ENCODE measurements at regions not wholly inside any gene's neighbourhood (a gene's known extent, or its start where the extent isn't known, plus 50 kb on each side); places are given as distances from the start of the nearest gene placed in this dataset.

DNA sequence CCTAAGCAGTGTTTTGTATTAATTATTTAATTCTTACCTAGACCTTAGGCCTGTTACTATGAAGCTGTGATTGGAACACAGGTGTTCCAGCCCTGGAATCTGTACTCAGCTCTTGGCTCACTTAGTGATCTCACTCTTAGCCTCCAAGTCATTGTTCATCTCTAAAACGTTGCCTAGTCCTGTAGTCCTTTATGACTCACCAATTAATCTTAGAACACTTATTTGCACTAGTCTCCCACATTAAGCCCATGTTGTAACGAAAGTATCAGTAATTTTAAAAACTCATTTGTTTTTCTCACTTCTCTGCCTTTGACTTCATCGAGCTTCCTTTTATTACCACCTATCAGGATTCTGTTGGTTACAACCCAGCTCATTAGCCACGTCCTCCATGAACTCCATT, 1224.7 kb upstream of the TENM3 start:
- ChIA-PET CTCF (no interaction called here), POLR2A (ENCODE audit: low non-redundant PET) (no interaction called here)
- H3K27ac ChIP-seq (ENCODE audit: low read depth, low read length, poor library complexity, severe bottlenecking): no peak overlapping the region
- BruUV-seq (replicated peaks): no TSS peak
- H3K36me3 ChIP-seq (ENCODE audit: insufficient read depth, low read length, poor library complexity, severe bottlenecking): no peaks in the 10 kb centered on the region
- no peak for DNase-seq (ENCODE audit: low spot score)
- TF ChIP-seq CTCF (conservative IDR thresholded peaks at IDR 0.05; ENCODE audit: low read depth, low read length) (no peak), EZH2 (IDR thresholded peaks at IDR 0.05; ENCODE audit: borderline replicate concordance, low read depth, low read length, poor library complexity, severe bottlenecking) (no peak)
- H3K27me3 ChIP-seq (replicated peaks; ENCODE audit: insufficient read depth, low read depth, low read length, poor library complexity): no peaks in the 10 kb centered on the region
- intact Hi-C loops (cut with micrococcal nuclease; ENCODE audit: unreplicated experiment): no loop called here
- H3K4me3 ChIP-seq (ENCODE audit: low read depth, low read length, poor library complexity, severe bottlenecking): no peak overlapping the region
- H3K4me1 ChIP-seq (ENCODE audit: insufficient read depth, low read length, poor library complexity, severe bottlenecking): no peaks in the 10 kb centered on the region
- no peaks in the 10 kb centered on the region for H3K9me3 ChIP-seq (ENCODE audit: low read depth, low read length, poor library complexity, severe bottlenecking)

DNA sequence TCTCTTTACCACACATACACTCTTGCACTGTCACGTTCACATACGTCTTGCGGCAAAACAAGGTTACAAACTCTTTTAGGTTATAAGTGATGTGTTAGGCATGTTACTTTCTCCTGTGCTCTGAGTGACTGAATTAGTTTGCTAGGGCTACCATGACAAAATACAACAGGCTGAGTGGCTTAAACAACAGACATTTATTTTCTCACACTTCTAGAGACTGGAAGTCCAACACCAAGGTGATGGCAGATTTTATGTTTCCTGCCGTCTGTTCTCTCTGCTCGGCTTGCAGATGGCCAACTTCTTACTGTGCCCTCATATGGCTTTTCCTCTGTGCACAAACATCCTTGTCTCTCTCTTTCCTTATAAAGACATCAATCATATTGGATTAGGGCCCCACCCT, 1224.3 kb upstream of the TENM3 start:
- BruUV-seq (replicated peaks): no TSS peak
- CTCF ChIA-PET: interaction anchor here (0.5 kb wide), 1 partner anchor 20 kb away, joined by 3 read pairs; no protein-coding TSS in a partner anchor
- Histone ChIP-seq H3K27ac (ENCODE audit: low read depth, low read length, poor library complexity, severe bottlenecking) (no peak overlapping the region), H3K4me1 (ENCODE audit: insufficient read depth, low read length, poor library complexity, severe bottlenecking) (no peaks in the 10 kb centered on the region), H3K27me3 (replicated peaks; ENCODE audit: insufficient read depth, low read depth, low read length, poor library complexity) (no peaks in the 10 kb centered on the region), H3K4me3 (ENCODE audit: low read depth, low read length, poor library complexity, severe bottlenecking) (no peak overlapping the region), H3K9me3 (ENCODE audit: low read depth, low read length, poor library complexity, severe bottlenecking) (no peaks in the 10 kb centered on the region), H3K36me3 (ENCODE audit: insufficient read depth, low read length, poor library complexity, severe bottlenecking) (no peaks in the 10 kb centered on the region)
- intact Hi-C loops (cut with micrococcal nuclease; ENCODE audit: unreplicated experiment): no loop called here
- TF ChIP-seq CTCF (conservative IDR thresholded peaks at IDR 0.05; ENCODE audit: low read depth, low read length) (no peak), EZH2 (IDR thresholded peaks at IDR 0.05; ENCODE audit: borderline replicate concordance, low read depth, low read length, poor library complexity, severe bottlenecking) (no peak)
- no peak for DNase-seq (ENCODE audit: low spot score)
- POLR2A ChIA-PET (ENCODE audit: low non-redundant PET): no interaction called here

DNA sequence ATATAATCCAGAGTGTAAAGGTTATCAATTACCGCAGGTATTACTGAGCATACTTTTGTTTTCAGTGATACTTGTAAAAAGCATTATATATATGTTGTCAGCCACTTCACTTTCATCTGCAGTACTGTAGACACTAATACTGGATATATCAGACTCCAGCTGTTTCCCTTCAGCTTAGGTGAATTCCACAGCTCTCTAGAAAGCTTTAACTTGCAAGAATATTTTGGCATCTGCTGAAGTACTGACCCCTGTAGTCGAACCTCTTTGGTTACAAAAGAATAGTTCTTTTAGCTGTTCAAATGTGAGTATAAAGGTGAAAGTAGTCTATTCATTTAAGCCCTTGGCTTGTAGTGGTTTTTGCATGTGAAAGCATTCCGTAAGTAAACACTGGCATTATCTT, 1222.7 kb upstream of the TENM3 start:
- Histone ChIP-seq H3K27ac (ENCODE audit: low read depth, low read length, poor library complexity, severe bottlenecking) (no peak overlapping the region), H3K4me1 (ENCODE audit: insufficient read depth, low read length, poor library complexity, severe bottlenecking) (no peaks in the 10 kb centered on the region), H3K9me3 (ENCODE audit: low read depth, low read length, poor library complexity, severe bottlenecking) (no peaks in the 10 kb centered on the region), H3K36me3 (ENCODE audit: insufficient read depth, low read length, poor library complexity, severe bottlenecking) (no peaks in the 10 kb centered on the region), H3K4me3 (ENCODE audit: low read depth, low read length, poor library complexity, severe bottlenecking) (no peak overlapping the region), H3K27me3 (replicated peaks; ENCODE audit: insufficient read depth, low read depth, low read length, poor library complexity) (no peaks in the 10 kb centered on the region)
- intact Hi-C loops (cut with micrococcal nuclease; ENCODE audit: unreplicated experiment): no loop called here
- no peak for DNase-seq (ENCODE audit: low spot score)
- ChIA-PET POLR2A (ENCODE audit: low non-redundant PET) (no interaction called here), CTCF (no interaction called here)
- no TSS peak for BruUV-seq (replicated peaks)
- TF ChIP-seq EZH2 (IDR thresholded peaks at IDR 0.05; ENCODE audit: borderline replicate concordance, low read depth, low read length, poor library complexity, severe bottlenecking): no peak
- TF ChIP-seq CTCF (conservative IDR thresholded peaks at IDR 0.05; ENCODE audit: low read depth, low read length): no peak
